Progenitor cell of endocrine pancreas (in vitro differentiated cells): ENCODE measurements at regions not wholly inside any gene's neighbourhood (a gene's known extent, or its start where the extent isn't known, plus 50 kb on each side); places are given as distances from the start of the nearest gene placed in this dataset.

ENCODE experiments used
- DNase-seq: peaks from one replicate; pipeline ENCODE4 v3.0.0; 2021; ENCODE audit warnings: low spot score; ENCODE audit not compliant: unreplicated experiment
- H3K27ac Mint-ChIP-seq: 2 replicates; pipeline ENCODE4 v1.8.0; 2021; ENCODE audit warnings: mild to moderate bottlenecking, moderate library complexity, mixed read lengths
- H3K27me3 Mint-ChIP-seq: 2 replicates; pipeline ENCODE4 v1.8.0; 2021; ENCODE audit warnings: mixed read lengths
- H3K36me3 Mint-ChIP-seq: 2 replicates; pipeline ENCODE4 v1.8.0; 2022; ENCODE audit warnings: mixed read lengths; ENCODE audit not compliant: insufficient read depth
- H3K4me1 Mint-ChIP-seq: 2 replicates; pipeline ENCODE4 v1.8.0; 2021; ENCODE audit warnings: low read depth, mixed read lengths
- H3K4me3 Mint-ChIP-seq: 2 replicates; pipeline ENCODE4 v1.8.0; 2021; ENCODE audit warnings: low read depth, mild to moderate bottlenecking, moderate library complexity, mixed read lengths
- H3K9me3 Mint-ChIP-seq: 2 replicates; pipeline ENCODE4 v1.8.0; 2021; ENCODE audit warnings: low read depth, mixed read lengths
- TF ChIP-seq, protein P1 (sequence below): fragments of 200-600 bp; sonication (generic); IDR thresholded peaks from one replicate; pipeline ENCODE4 v1.5.0; 2021; ENCODE audit warnings: antibody characterized with exemption, mild to moderate bottlenecking; ENCODE audit not compliant: unreplicated experiment

DNA sequence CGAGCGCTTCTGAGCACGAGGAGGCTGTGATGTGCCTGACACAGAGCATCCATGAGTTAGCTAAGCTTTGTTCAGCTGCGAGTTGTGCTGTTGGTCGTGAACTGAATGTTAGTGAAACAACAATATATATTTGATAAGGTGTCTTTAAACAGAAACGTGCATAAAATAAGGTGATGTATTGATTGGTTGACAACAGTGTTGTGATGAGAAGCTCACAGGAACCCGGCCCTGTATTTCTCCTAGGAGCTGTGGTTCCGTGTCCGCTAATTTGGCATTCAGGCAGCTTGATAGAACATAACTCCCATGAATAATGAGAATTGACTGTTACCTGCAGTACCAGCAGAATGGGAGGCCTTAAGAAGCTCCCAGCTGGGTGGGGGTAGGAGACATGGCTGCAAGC lies 146.4 kb upstream of the MYCN start:
- no peak for DNase-seq
- Mint-ChIP-seq H3K27me3 (peaks cover 34% of the 10 kb centered on the region), H3K27ac (no peak overlapping the region), H3K9me3 (no peaks in the 10 kb centered on the region), H3K4me3 (no peak overlapping the region), H3K4me1 (peaks cover 6% of the 10 kb centered on the region), H3K36me3 (no peaks in the 10 kb centered on the region)
- TF ChIP-seq, protein P1, sequence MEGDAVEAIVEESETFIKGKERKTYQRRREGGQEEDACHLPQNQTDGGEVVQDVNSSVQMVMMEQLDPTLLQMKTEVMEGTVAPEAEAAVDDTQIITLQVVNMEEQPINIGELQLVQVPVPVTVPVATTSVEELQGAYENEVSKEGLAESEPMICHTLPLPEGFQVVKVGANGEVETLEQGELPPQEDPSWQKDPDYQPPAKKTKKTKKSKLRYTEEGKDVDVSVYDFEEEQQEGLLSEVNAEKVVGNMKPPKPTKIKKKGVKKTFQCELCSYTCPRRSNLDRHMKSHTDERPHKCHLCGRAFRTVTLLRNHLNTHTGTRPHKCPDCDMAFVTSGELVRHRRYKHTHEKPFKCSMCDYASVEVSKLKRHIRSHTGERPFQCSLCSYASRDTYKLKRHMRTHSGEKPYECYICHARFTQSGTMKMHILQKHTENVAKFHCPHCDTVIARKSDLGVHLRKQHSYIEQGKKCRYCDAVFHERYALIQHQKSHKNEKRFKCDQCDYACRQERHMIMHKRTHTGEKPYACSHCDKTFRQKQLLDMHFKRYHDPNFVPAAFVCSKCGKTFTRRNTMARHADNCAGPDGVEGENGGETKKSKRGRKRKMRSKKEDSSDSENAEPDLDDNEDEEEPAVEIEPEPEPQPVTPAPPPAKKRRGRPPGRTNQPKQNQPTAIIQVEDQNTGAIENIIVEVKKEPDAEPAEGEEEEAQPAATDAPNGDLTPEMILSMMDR = no peak

DNA sequence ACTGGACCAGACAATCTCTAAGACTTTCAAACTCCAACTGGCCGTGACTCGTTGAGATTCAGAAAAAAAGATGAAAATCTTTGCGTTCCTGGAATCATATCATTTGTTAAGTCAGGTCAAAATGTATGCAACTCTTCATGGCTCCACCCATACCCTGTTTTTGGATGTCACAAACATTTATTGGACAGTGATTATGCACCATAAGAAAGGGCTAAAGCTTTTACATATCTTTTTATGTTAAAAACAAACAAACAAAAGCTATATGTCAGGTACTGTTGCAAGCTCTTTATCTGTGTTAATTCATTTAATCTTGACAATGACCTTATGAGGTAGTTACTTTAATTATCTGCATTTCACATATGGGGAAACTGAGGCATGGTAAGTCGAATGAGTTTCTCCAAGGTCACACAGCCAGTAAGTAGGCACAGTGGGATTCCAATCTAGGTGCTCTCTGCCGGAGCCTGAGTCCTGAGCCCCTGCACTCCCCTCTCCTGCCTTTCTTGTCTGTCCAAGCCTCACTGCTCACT lies 145.7 kb upstream of the MYCN start:
- DNase-seq = no peak
- peaks cover 39% of the 10 kb centered on the region for H3K27me3 Mint-ChIP-seq
- H3K36me3 Mint-ChIP-seq = no peaks in the 10 kb centered on the region
- no peaks in the 10 kb centered on the region for H3K9me3 Mint-ChIP-seq
- H3K4me1 Mint-ChIP-seq = peaks cover 6% of the 10 kb centered on the region
- no peak overlapping the region for H3K27ac Mint-ChIP-seq
- TF ChIP-seq, protein P1 = no peak
- no peak overlapping the region for H3K4me3 Mint-ChIP-seq

DNA sequence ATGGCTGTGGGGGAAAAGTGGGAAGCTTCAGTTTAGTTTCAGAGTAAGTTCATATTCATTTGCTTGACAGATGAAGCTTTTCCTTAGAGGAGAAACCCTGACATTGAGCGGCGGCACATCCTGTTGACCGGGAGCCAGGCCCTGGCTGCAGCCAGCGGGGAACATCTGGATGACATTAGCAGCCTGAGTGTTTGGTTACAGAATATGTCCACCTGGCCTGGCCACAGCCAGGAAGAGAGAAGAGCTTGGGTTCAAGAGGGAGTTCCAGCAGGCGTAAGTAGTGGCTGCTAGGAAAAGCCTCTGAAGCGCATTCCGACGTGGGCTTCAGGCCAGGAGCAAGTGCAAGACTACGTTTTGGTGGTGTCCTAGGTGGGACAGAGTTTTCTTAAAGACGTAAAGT lies 144.9 kb upstream of the MYCN start:
- H3K4me3 Mint-ChIP-seq = no peak overlapping the region

DNA sequence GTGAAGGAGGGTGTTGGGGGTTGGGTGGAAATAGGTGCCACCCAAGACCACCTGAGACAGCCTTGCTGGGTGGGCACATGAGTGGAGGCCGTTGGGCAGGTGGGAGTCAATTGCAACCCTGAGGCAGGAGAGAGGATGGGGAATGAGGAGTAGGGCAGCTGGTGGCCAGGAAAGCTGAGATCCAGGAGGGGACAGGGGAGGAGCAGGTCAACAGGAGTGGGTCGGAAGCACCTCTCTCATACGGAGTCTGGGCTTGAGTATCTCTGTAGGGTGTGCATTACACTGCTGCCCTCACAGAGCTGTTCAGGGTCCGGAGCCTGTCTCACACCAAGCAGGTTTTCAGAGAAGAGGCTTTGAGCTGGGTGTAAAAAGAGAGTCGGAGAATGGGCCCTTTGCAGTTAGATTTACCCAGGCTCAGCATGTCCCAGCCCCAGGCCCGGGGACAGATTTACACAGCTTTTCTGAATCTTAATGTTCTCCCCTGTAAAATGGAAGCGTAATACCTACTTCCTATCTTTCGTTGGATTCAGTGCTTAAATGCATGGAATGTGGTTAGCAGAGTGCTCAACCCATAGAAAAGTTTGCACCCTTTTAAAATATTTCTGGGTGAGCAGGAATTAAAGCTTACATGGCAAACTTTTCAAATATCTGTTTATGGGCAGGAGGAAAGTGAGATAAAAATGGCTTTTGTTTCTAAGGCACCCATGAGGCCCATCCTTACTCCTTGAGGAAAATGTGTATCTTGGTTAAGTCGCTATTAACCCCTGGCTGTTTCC lies 144.0 kb upstream of the MYCN start:
- peaks cover 6% of the 10 kb centered on the region for H3K4me1 Mint-ChIP-seq
- no peak overlapping the region for H3K27ac Mint-ChIP-seq
- no peak overlapping the region for H3K4me3 Mint-ChIP-seq
- no peak for DNase-seq
- H3K9me3 Mint-ChIP-seq = no peaks in the 10 kb centered on the region
- H3K27me3 Mint-ChIP-seq = peaks cover 39% of the 10 kb centered on the region
- TF ChIP-seq, protein P1 = no peak
- no peaks in the 10 kb centered on the region for H3K36me3 Mint-ChIP-seq

More for the DNA sequence above, 144.9 kb upstream of the MYCN start:
- H3K36me3 Mint-ChIP-seq = no peaks in the 10 kb centered on the region
- DNase-seq = no peak
- TF ChIP-seq, protein P1 = no peak
- H3K4me1 Mint-ChIP-seq = peaks cover 6% of the 10 kb centered on the region
- no peak overlapping the region for H3K27ac Mint-ChIP-seq
- H3K27me3 Mint-ChIP-seq = peaks cover 39% of the 10 kb centered on the region
- H3K9me3 Mint-ChIP-seq = no peaks in the 10 kb centered on the region

DNA sequence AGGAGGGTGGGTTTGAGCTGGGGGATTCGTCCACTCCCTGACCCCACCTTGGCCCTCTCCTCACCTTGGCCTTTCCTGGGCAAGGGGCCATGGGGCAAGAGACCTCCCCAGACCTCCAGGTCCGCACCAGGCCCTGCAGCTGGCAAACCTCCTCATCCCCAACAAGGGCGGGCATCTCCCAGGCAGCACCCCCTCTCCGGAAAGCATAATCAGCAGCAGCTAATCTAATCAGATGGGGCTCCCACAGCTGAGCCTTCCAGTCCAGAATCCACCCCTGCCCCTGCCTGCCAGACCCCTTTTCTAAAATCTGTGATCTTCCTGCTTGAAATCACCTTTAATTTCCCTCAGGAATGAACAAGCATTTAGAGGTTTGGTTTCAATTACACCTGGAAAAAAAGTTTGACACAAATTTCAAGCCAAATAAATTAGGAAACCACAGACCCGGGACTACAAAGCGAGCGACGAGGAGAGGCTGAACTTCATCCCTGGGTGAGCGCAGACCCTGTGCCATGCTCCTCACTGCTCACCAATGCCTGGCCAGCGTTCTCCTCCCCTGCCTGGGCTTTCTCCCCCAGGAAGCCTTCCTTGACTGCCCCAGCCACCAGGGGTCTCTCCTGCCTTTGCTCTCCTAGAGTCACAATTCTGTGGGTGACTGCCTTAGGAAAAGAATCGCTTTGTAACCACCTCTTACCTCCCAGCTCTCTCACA lies 143.0 kb upstream of the MYCN start:
- no peaks in the 10 kb centered on the region for H3K36me3 Mint-ChIP-seq
- peaks cover 6% of the 10 kb centered on the region for H3K4me1 Mint-ChIP-seq
- no peaks in the 10 kb centered on the region for H3K9me3 Mint-ChIP-seq
- H3K27ac Mint-ChIP-seq = no peak overlapping the region
- H3K27me3 Mint-ChIP-seq = peaks cover 39% of the 10 kb centered on the region
- no peak for DNase-seq
- TF ChIP-seq, protein P1 = peak; percentile 29
- no peak overlapping the region for H3K4me3 Mint-ChIP-seq
